Limb (tissue), 2 donors: ENCODE measurements at regions not wholly inside any gene's neighbourhood (a gene's known extent, or its start where the extent isn't known, plus 50 kb on each side); places are given as distances from the start of the nearest gene placed in this dataset.

Experiments used
- DNase-seq, 2 donors: peaks; one replicate each; pipeline ENCODE4 v3.0.0-alpha.2; 2016; ENCODE audit errors: extremely low spot score in 2 of 2

GRCh38 chr22:25366876-25367466 lies 147.5 kb downstream of the CRYBB2 start:
- DNase-seq: no peak

GRCh38 chr22:25367756-25368155 lies 148.3 kb downstream of the CRYBB2 start:
- no peak for DNase-seq

- DNase-seq: peak in 1 of 2 donors; percentile 25
Observed at GRCh38 chr22:25368271-25368670, 148.8 kb downstream of the CRYBB2 start.

GRCh38 chr22:25369041-25369440 lies 149.6 kb downstream of the CRYBB2 start:
- DNase-seq: no peak

GRCh38 chr22:25370322-25370721 lies 150.9 kb downstream of the CRYBB2 start:
- no peak for DNase-seq

GRCh38 chr22:25372000-25372595 lies 152.7 kb downstream of the CRYBB2 start:
- no peak for DNase-seq

- DNase-seq: no peak
Observed at GRCh38 chr22:25373961-25374360, 154.5 kb downstream of the CRYBB2 start.

GRCh38 chr22:25374869-25375268 lies 155.4 kb downstream of the CRYBB2 start:
- no peak for DNase-seq

GRCh38 chr22:25375683-25376082 lies 156.2 kb downstream of the CRYBB2 start:
- no peak for DNase-seq

- DNase-seq: no peak
Observed at GRCh38 chr22:25377699-25378098, 158.3 kb downstream of the CRYBB2 start.

GRCh38 chr22:25380122-25380747 lies 160.8 kb downstream of the CRYBB2 start:
- no peak for DNase-seq

GRCh38 chr22:25382762-25383161 lies 163.3 kb downstream of the CRYBB2 start:
- DNase-seq: no peak

GRCh38 chr22:25383278-25383820 lies 163.9 kb downstream of the CRYBB2 start:
- no peak for DNase-seq

GRCh38 chr22:25383892-25384291 lies 164.5 kb downstream of the CRYBB2 start:
- no peak for DNase-seq

GRCh38 chr22:25386538-25386884 lies 167.1 kb downstream of the CRYBB2 start:
- DNase-seq: no peak

- no peak for DNase-seq
Observed at GRCh38 chr22:25388415-25388814, 169.0 kb downstream of the CRYBB2 start.

GRCh38 chr22:25388866-25389540 lies 169.6 kb downstream of the CRYBB2 start:
- no peak for DNase-seq

- DNase-seq: no peak
Observed at GRCh38 chr22:25389541-25389919, 170.1 kb downstream of the CRYBB2 start.

- DNase-seq: no peak
Observed at GRCh38 chr22:25390297-25391240, 171.1 kb downstream of the CRYBB2 start.

- DNase-seq: no peak
Observed at GRCh38 chr22:25392584-25392983, 171.9 kb upstream of the GRK3 start.

- no peak for DNase-seq
Observed at GRCh38 chr22:25393121-25393805, 171.2 kb upstream of the GRK3 start.
